A673 (cell line): ENCODE measurements at regions not wholly inside any gene's neighbourhood (a gene's known extent, or its start where the extent isn't known, plus 50 kb on each side); places are given as distances from the start of the nearest gene placed in this dataset.

Source experiments
- CTCF ChIP-seq: fragments of 300-800, 200-600 bp; sonication (generic); conservative IDR thresholded peaks from 2 replicates; pipeline ENCODE4 v1.5.1; 2017; ENCODE audit warnings: low read depth, mild to moderate bottlenecking, antibody characterized with exemption, low read length, moderate library complexity, mixed read lengths
- EZH2 ChIP-seq: fragments of 200-600 bp; sonication (generic); IDR thresholded peaks from 2 replicates; pipeline ENCODE4 v1.6.1; 2017; ENCODE audit warnings: borderline replicate concordance, low read depth, mild to moderate bottlenecking, mixed read lengths, antibody characterized with exemption, low read length; ENCODE audit not compliant: poor library complexity, severe bottlenecking

GRCh38 chr12:90311561-90311960, 602.9 kb upstream of the ATP2B1 start:
- no peak for TF ChIP-seq CTCF
- no peak for TF ChIP-seq EZH2
